Ishikawa (cell line): ENCODE measurements at regions not wholly inside any gene's neighbourhood (a gene's known extent, or its start where the extent isn't known, plus 50 kb on each side); places are given as distances from the start of the nearest gene placed in this dataset.

ENCODE experiments used
- CEBPB ChIP-seq: IDR thresholded peaks from 2 replicates; pipeline ENCODE4 v1.6.1; 2012
- CREB1 ChIP-seq: IDR thresholded peaks from 2 replicates; pipeline ENCODE4 v1.6.1; 2012; ENCODE audit warnings: low read depth
- EGR1 ChIP-seq: IDR thresholded peaks from 2 replicates; pipeline ENCODE4 v1.6.1; 2012
- EP300 ChIP-seq: IDR thresholded peaks from 2 replicates; pipeline ENCODE4 v1.6.1; 2012; ENCODE audit warnings: borderline replicate concordance
- FOXM1 ChIP-seq: IDR thresholded peaks from 2 replicates; pipeline ENCODE4 v1.6.1; 2012; ENCODE audit warnings: low read depth, borderline replicate concordance
- NFIC ChIP-seq: IDR thresholded peaks from 2 replicates; pipeline ENCODE4 v1.6.1; 2012
- RAD21 ChIP-seq: IDR thresholded peaks from 2 replicates; pipeline ENCODE4 v1.6.1; 2012; ENCODE audit warnings: low read depth
- REST ChIP-seq: IDR thresholded peaks from 2 replicates; pipeline ENCODE4 v1.6.1; 2012; ENCODE audit warnings: low read depth, mild to moderate bottlenecking
- TAF1 ChIP-seq: IDR thresholded peaks from 2 replicates; pipeline ENCODE4 v1.6.1; 2012; ENCODE audit warnings: low read depth, mild to moderate bottlenecking
- TCF12 ChIP-seq: IDR thresholded peaks from 2 replicates; pipeline ENCODE4 v1.6.1; 2012; ENCODE audit warnings: low read depth
- TEAD4 ChIP-seq: IDR thresholded peaks from 2 replicates; pipeline ENCODE4 v1.6.1; 2012
- USF1 ChIP-seq: IDR thresholded peaks from 2 replicates; pipeline ENCODE4 v1.6.1; 2012
- YY1 ChIP-seq: IDR thresholded peaks from 2 replicates; pipeline ENCODE4 v1.6.1; 2012; ENCODE audit warnings: low read depth
- ZBTB7A ChIP-seq: IDR thresholded peaks from 2 replicates; pipeline ENCODE4 v1.6.1; 2012; ENCODE audit warnings: low read depth
- TF ChIP-seq, protein P1 (sequence below): IDR thresholded peaks from 2 replicates; pipeline ENCODE4 v1.6.1; 2012

- no peak for TF ChIP-seq NFIC
- no peak for TF ChIP-seq ZBTB7A
- TF ChIP-seq, protein P1, sequence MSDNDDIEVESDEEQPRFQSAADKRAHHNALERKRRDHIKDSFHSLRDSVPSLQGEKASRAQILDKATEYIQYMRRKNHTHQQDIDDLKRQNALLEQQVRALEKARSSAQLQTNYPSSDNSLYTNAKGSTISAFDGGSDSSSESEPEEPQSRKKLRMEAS, result no peak
- no peak for TF ChIP-seq USF1
- no peak for TF ChIP-seq FOXM1
- TF ChIP-seq TCF12, result no peak
- TF ChIP-seq RAD21, result no peak
- TF ChIP-seq EGR1, result no peak
- TF ChIP-seq CREB1, result no peak
- TF ChIP-seq CEBPB, result no peak
- TF ChIP-seq EP300, result no peak
- TF ChIP-seq YY1, result no peak
- TF ChIP-seq TEAD4, result no peak
- TF ChIP-seq TAF1, result no peak
- TF ChIP-seq REST, result no peak
These were observed 204.4 kb downstream of the SYK start for GRCh38 chr9:91006046-91006445.

DNA sequence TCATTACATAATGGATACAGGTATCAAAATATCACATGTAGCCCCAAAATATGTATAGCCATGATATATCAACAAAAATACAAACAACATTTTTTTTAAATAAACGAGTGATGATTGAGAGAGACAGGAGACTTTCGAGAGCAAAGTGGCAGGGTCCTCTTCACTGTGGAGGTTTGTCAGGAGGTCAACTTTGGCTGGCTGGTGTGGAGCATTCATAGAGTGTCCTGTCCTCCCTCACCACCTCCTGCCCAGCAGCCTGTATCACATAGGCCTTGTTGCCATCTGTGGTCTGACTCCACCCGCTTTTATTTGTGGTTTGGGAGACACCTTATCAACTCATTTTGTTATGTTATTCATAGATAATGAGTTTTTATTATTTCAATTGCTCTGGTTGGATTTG lies 206.9 kb downstream of the SYK start:
- TF ChIP-seq TEAD4, result no peak
- no peak for TF ChIP-seq REST
- no peak for TF ChIP-seq EP300
- TF ChIP-seq, protein P1, result no peak
- TF ChIP-seq FOXM1, result no peak
- TF ChIP-seq TCF12, result no peak
- no peak for TF ChIP-seq ZBTB7A
- no peak for TF ChIP-seq YY1
- TF ChIP-seq CEBPB, result no peak
- TF ChIP-seq TAF1, result no peak

GRCh38 chr9:91011891-91012290 lies 210.3 kb downstream of the SYK start:
- TF ChIP-seq CEBPB, result no peak
- TF ChIP-seq EP300, result no peak
- TF ChIP-seq CREB1, result no peak
- no peak for TF ChIP-seq REST

DNA sequence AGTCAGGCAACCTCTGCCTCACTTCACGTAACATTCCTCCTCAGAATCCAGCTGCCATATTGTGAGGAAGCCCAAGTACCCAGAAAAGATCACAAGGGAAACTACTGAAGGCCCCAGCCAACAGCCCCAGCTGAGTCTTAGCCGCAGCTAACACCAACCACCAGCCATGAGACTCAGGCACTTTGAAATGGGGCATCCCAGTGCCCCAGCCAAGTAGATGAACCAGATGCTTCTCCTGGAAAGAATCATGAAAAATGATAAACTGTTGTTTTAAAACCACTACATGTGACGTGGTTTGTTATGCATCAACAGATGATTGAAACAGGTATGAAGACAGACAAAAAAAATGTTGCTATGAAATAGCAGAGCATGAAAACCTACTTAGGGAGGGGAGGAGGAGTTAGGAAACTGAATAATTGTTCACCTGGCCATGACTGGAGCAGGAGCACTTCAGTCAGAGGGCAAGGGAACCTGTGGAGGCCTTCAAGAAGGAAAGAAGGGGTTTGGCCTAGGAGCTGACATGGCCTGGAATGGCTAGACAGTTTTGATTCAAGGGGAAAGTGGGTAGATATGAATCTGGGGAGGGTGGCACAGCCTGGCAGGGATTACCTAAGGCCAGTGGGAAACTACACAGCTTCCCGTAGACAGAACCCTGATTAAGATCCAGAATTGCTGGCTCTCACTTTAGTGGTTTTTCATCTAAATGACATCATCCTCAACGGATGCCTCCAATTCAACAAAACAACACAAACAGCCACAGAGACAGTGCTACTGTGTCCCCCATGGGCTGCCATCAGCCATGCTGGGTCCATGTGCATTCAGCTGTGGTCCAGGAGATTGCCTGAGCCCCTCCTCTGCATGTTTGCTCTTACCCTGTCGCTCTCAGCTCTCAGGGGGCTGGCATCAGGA lies 211.6 kb downstream of the SYK start:
- TF ChIP-seq ZBTB7A (no peak), TAF1 (no peak)

DNA sequence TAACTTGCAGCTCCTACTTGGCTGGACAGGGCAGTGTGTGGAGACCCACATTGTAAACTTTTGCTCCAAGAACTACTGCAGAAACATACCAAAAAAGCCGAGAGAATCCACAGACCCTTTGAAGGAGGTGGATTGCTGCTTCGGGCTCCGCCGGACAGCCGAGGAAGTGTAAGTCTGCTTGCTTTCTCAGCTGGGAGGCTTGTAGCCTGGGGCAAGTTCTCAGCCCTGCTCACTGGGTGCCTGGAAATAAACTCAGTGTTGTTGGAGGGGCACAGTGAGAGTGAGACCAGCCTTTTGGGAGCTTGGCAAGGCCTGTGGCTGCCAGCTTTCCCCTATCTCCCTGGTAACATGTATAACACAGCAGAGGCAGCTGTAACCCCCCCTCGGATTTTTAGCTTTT lies 215.6 kb downstream of the SYK start:
- no peak for TF ChIP-seq ZBTB7A
- TF ChIP-seq USF1, result no peak
- no peak for TF ChIP-seq CREB1
- TF ChIP-seq YY1, result no peak
- TF ChIP-seq FOXM1, result no peak
- no peak for TF ChIP-seq REST
- TF ChIP-seq EGR1, result no peak
- TF ChIP-seq EP300, result no peak
